Fibroblast of lung (primary cell): ENCODE measurements at regions not wholly inside any gene's neighbourhood (a gene's known extent, or its start where the extent isn't known, plus 50 kb on each side); places are given as distances from the start of the nearest gene placed in this dataset.
"Not testable (repeated sequence)": the region's sequence is repeated elsewhere in the genome, so short reads cannot be mapped to it uniquely, and the experiment has no call there.

Source experiments
- DNase-seq, 2 donors: peaks; one replicate each; pipeline versions ENCODE4 v3.0.0 to v3.0.0-alpha.2; 2010; ENCODE audit warnings: low read depth in 2 of 2
- H2AFZ ChIP-seq: 2 replicates; pipeline ENCODE4 v1.5.1; 2012; ENCODE audit warnings: low read length, control low read depth, inconsistent platforms
- H3K27ac ChIP-seq: 2 replicates; pipeline ENCODE4 v1.5.1; 2011; ENCODE audit warnings: low read length, control low read depth; ENCODE audit not compliant: insufficient read depth
- H3K27me3 ChIP-seq: 2 replicates; pipeline ENCODE4 v1.5.1; 2011; ENCODE audit warnings: mild to moderate bottlenecking, low read length; ENCODE audit not compliant: control insufficient read depth, insufficient read depth
- H3K36me3 ChIP-seq: 2 replicates; pipeline ENCODE4 v1.5.1; 2011; ENCODE audit warnings: low read length; ENCODE audit not compliant: control insufficient read depth, insufficient read depth
- H3K4me1 ChIP-seq: 2 replicates; pipeline ENCODE4 v1.5.1; 2011; ENCODE audit warnings: low read length; ENCODE audit not compliant: control insufficient read depth, insufficient read depth; ENCODE audit errors: extremely low read depth
- H3K4me2 ChIP-seq: 2 replicates; pipeline ENCODE4 v1.5.1; 2011; ENCODE audit warnings: low read length, control low read depth; ENCODE audit not compliant: insufficient read depth; ENCODE audit errors: extremely low read depth
- H3K4me3 ChIP-seq, 4 experiments: fragments of 200-600 bp in 1 of 4; sonication (generic) in 1 of 4; replicated peaks in 1 of 4; 2 replicates each; pipeline ENCODE4 v1.5.1; 2011 to 2016; ENCODE audit warnings: low read length in 4 of 4, low read depth in 3 of 4, mild to moderate bottlenecking in 3 of 4, control low read depth in 2 of 4, inconsistent platforms in 1 of 4, mixed read lengths in 1 of 4; ENCODE audit not compliant: insufficient read depth in 1 of 4; ENCODE audit errors: control extremely low read depth in 1 of 4
- H3K79me2 ChIP-seq: 2 replicates; pipeline ENCODE4 v1.5.1; 2012; ENCODE audit warnings: mild to moderate bottlenecking, low read length, inconsistent platforms; ENCODE audit not compliant: control insufficient read depth, insufficient read depth
- H3K9ac ChIP-seq: 2 replicates; pipeline ENCODE4 v1.5.1; 2011; ENCODE audit warnings: mild to moderate bottlenecking, low read length, control low read depth; ENCODE audit not compliant: insufficient read depth
- H3K9me3 ChIP-seq: 2 replicates; pipeline ENCODE4 v1.5.1; 2012; ENCODE audit warnings: low read depth, low read length; ENCODE audit not compliant: control insufficient read depth, insufficient read depth
- H4K20me1 ChIP-seq: 2 replicates; pipeline ENCODE4 v1.5.1; 2011; ENCODE audit warnings: low read length; ENCODE audit not compliant: control insufficient read depth, insufficient read depth; ENCODE audit errors: extremely low read depth
- CTCF ChIP-seq, 2 donors: IDR thresholded peaks in 1 of 2; conservative IDR thresholded peaks in 1 of 2; 1 replicate in 1 of 2; 2 replicates in 1 of 2; pipeline ENCODE4 v1.5.1; 2011 to 2012; ENCODE audit warnings: low read length in 2 of 2, control low read depth in 1 of 2, inconsistent platforms in 1 of 2, low read depth in 1 of 2, mild to moderate bottlenecking in 1 of 2
- EZH2 ChIP-seq: IDR thresholded peaks from 2 replicates; pipeline ENCODE4 v1.5.1; 2012; ENCODE audit warnings: low read length, control low read depth, mild to moderate bottlenecking; ENCODE audit errors: missing control alignments

GRCh38 chr16:59108374-59108773 lies 374.3 kb upstream of the GOT2 start:
- no peaks in the 10 kb centered on the region for H4K20me1 ChIP-seq
- no peak for DNase-seq
- H3K27ac ChIP-seq: no peak overlapping the region
- no peaks in the 10 kb centered on the region for H3K79me2 ChIP-seq
- H3K9ac ChIP-seq: no peak overlapping the region
- no peaks in the 10 kb centered on the region for H3K27me3 ChIP-seq
- TF ChIP-seq CTCF (conservative IDR thresholded peaks at IDR 0.05 in 1 of 2, IDR thresholded peaks at IDR 0.05 in 1 of 2; ENCODE audit: low read depth in 1 of 2, low read length in 2 of 2) (no peak), EZH2 (no peak)
- H2AFZ ChIP-seq: no peak overlapping the region
- H3K36me3 ChIP-seq: no peaks in the 10 kb centered on the region
- H3K4me3 ChIP-seq: no peak overlapping the region
- no peak overlapping the region for H3K4me2 ChIP-seq
- no peaks in the 10 kb centered on the region for H3K9me3 ChIP-seq
- no peaks in the 10 kb centered on the region for H3K4me1 ChIP-seq

GRCh38 chr16:59096682-59097081 lies 362.6 kb upstream of the GOT2 start:
- not testable (repeated sequence) for H3K36me3 ChIP-seq, H3K9ac ChIP-seq, DNase-seq, H2AFZ ChIP-seq, H3K9me3 ChIP-seq, H3K4me3 ChIP-seq, H3K27ac ChIP-seq, H3K4me1 ChIP-seq, H3K4me2 ChIP-seq, H4K20me1 ChIP-seq, H3K79me2 ChIP-seq, H3K27me3 ChIP-seq

DNA sequence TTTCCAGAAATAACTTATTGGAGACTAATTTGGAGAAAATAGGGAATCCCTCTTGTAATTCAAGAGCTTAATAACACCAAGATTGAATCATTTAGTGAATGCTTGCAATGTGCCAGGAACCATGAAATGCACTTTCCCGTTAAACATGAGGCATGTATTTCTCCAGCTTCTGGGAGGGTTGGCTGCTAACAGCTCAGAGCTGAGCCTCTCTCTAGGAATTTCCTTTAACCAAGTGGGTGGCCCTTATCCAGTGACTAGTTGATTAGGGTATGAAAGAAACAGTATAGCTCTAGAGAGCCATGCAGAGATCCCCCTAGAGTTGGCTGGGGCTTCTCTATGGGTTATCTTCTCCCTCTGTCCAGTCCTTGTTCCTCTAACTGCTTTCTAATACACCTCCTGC lies 356.4 kb upstream of the GOT2 start:
- Histone ChIP-seq H2AFZ (no peak overlapping the region), H3K9ac (no peak overlapping the region), H3K4me1 (no peaks in the 10 kb centered on the region), H4K20me1 (no peaks in the 10 kb centered on the region), H3K27ac (no peak overlapping the region), H3K27me3 (no peaks in the 10 kb centered on the region), H3K9me3 (no peaks in the 10 kb centered on the region), H3K4me2 (no peak overlapping the region), H3K36me3 (no peaks in the 10 kb centered on the region), H3K4me3 (no peak overlapping the region), H3K79me2 (no peaks in the 10 kb centered on the region)
- DNase-seq: peak in 1 of 2 donors; percentile 6
- TF ChIP-seq EZH2 (no peak), CTCF (conservative IDR thresholded peaks at IDR 0.05 in 1 of 2, IDR thresholded peaks at IDR 0.05 in 1 of 2; ENCODE audit: low read depth in 1 of 2, low read length in 2 of 2) (no peak)
